Smooth muscle cell (in vitro differentiated cells): ENCODE measurements at regions not wholly inside any gene's neighbourhood (a gene's known extent, or its start where the extent isn't known, plus 50 kb on each side); places are given as distances from the start of the nearest gene placed in this dataset.
A peak's percentile ranks its signal among the peaks of the same experiment; 100 is the strongest.

Experiments used
- DNase-seq: peaks from one replicate; lab custom pipeline; 2025; ENCODE audit not compliant: unreplicated experiment; lab: John Stamatoyannopoulos, UW
- H2AFZ ChIP-seq: fragments of 200-600 bp; sonication (generic); 2 replicates; pipeline ENCODE4 v1.6.0; 2016; ENCODE audit warnings: antibody characterized with exemption, low read depth, mild to moderate bottlenecking
- H3F3A ChIP-seq: fragments of 200-600 bp; sonication (generic); 2 replicates; pipeline ENCODE4 v1.6.0; 2017; ENCODE audit warnings: antibody characterized with exemption, low read depth
- H3K27ac ChIP-seq: fragments of 200-600 bp; sonication (generic); 2 replicates; pipeline ENCODE4 v1.5.1; 2016; ENCODE audit warnings: low read depth, mild to moderate bottlenecking
- H3K27me3 ChIP-seq: fragments of 200-600 bp; sonication (generic); 2 replicates; pipeline ENCODE4 v1.6.1; 2016; ENCODE audit warnings: low read depth, mild to moderate bottlenecking
- H3K36me3 ChIP-seq: fragments of 200-600 bp; sonication (generic); 2 replicates; pipeline ENCODE4 v1.5.1; 2016; ENCODE audit warnings: low read depth
- H3K4me1 ChIP-seq: fragments of 200-600 bp; sonication (generic); 2 replicates; pipeline ENCODE4 v1.5.1; 2016; ENCODE audit warnings: low read depth
- H3K4me2 ChIP-seq: fragments of 200-600 bp; sonication (generic); 2 replicates; pipeline ENCODE4 v1.6.0; 2016; ENCODE audit warnings: mild to moderate bottlenecking
- H3K4me3 ChIP-seq: fragments of 200-600 bp; sonication (generic); 2 replicates; pipeline ENCODE4 v1.5.1; 2016; ENCODE audit warnings: mild to moderate bottlenecking
- H3K79me2 ChIP-seq: fragments of 200-600 bp; sonication (generic); 2 replicates; pipeline ENCODE4 v1.6.0; 2016; ENCODE audit warnings: low read depth, mild to moderate bottlenecking
- H3K9ac ChIP-seq: fragments of 200-600 bp; sonication (generic); 2 replicates; pipeline ENCODE4 v1.6.0; 2016; ENCODE audit warnings: low read depth
- H3K9me3 ChIP-seq: fragments of 200-600 bp; sonication (generic); replicated peaks from 2 replicates; pipeline ENCODE4 v1.5.1; 2016; ENCODE audit warnings: low read depth
- H4K20me1 ChIP-seq: fragments of 200-600 bp; sonication (generic); 2 replicates; pipeline ENCODE4 v1.6.0; 2016; ENCODE audit warnings: low read depth
- CTCF ChIP-seq: fragments of 200-600 bp; sonication (generic); IDR thresholded peaks from 2 replicates; pipeline ENCODE4 v1.5.1; 2017; ENCODE audit warnings: borderline replicate concordance, mild to moderate bottlenecking, antibody characterized with exemption; ENCODE audit not compliant: insufficient read depth, poor library complexity, severe bottlenecking
- WGBS: methylation state at CpG from one replicate; pipeline ENCODE4 v1.1.7; 2016; ENCODE audit warnings: low lambda C conversion rate; 5-methylcytosine and 5-hydroxymethylcytosine counted together

GRCh38 chr11:15852179-15852578 lies 504.2 kb downstream of the SOX6 start:
- Histone ChIP-seq H3K36me3 (no peaks in the 10 kb centered on the region), H3K27ac (no peak overlapping the region), H3K4me2 (no peak overlapping the region), H3K4me1 (peaks cover 24% of the 10 kb centered on the region), H3F3A (peaks cover 5% of the 10 kb centered on the region), H4K20me1 (no peaks in the 10 kb centered on the region), H3K4me3 (no peak overlapping the region), H2AFZ (no peak overlapping the region), H3K27me3 (no peaks in the 10 kb centered on the region), H3K9ac (no peak overlapping the region), H3K79me2 (no peaks in the 10 kb centered on the region), H3K9me3 (no peaks in the 10 kb centered on the region)
- TF ChIP-seq CTCF: peak; percentile 45
- DNase-seq: no peak
- 58% methylated on average over 3 of the region's 3 CpGs for WGBS

GRCh38 chr11:15854245-15854644 lies 502.1 kb downstream of the SOX6 start:
- no peaks in the 10 kb centered on the region for H3K9me3 ChIP-seq
- no peak for DNase-seq
- no peaks in the 10 kb centered on the region for H3K36me3 ChIP-seq

GRCh38 chr11:15858881-15859280 lies 497.5 kb downstream of the SOX6 start:
- H3K27me3 ChIP-seq: no peaks in the 10 kb centered on the region
- H2AFZ ChIP-seq: no peak overlapping the region
- no peaks in the 10 kb centered on the region for H4K20me1 ChIP-seq
- H3K4me3 ChIP-seq: no peak overlapping the region
- WGBS: 88% methylated on average over 3 of the region's 3 CpGs
- no peak for DNase-seq
- H3K4me2 ChIP-seq: no peak overlapping the region
- no peak overlapping the region for H3K9ac ChIP-seq
- H3K27ac ChIP-seq: no peak overlapping the region
- peaks cover 4% of the 10 kb centered on the region for H3K4me1 ChIP-seq
- H3K79me2 ChIP-seq: no peaks in the 10 kb centered on the region
- H3F3A ChIP-seq: no peaks in the 10 kb centered on the region
- no peaks in the 10 kb centered on the region for H3K36me3 ChIP-seq
- no peak for TF ChIP-seq CTCF
- H3K9me3 ChIP-seq: no peaks in the 10 kb centered on the region

More at GRCh38 chr11:15854245-15854644, 502.1 kb downstream of the SOX6 start:
- H3K9ac ChIP-seq: no peak overlapping the region
- H3K79me2 ChIP-seq: no peaks in the 10 kb centered on the region
- no peak overlapping the region for H3K27ac ChIP-seq
- H4K20me1 ChIP-seq: no peaks in the 10 kb centered on the region
- H3F3A ChIP-seq: no peaks in the 10 kb centered on the region
- no peak overlapping the region for H2AFZ ChIP-seq
- peaks cover 19% of the 10 kb centered on the region for H3K4me1 ChIP-seq
- no peak for TF ChIP-seq CTCF
- no peak overlapping the region for H3K4me3 ChIP-seq
- H3K4me2 ChIP-seq: no peak overlapping the region
- no peaks in the 10 kb centered on the region for H3K27me3 ChIP-seq

GRCh38 chr11:15859411-15859810 lies 496.9 kb downstream of the SOX6 start:
- 97% methylated on average over 3 of the region's 3 CpGs for WGBS
- no peak for TF ChIP-seq CTCF
- Histone ChIP-seq H2AFZ (no peak overlapping the region), H4K20me1 (no peaks in the 10 kb centered on the region), H3K4me1 (peaks cover 5% of the 10 kb centered on the region), H3K4me3 (no peak overlapping the region), H3K9me3 (no peaks in the 10 kb centered on the region), H3K79me2 (no peaks in the 10 kb centered on the region), H3F3A (no peaks in the 10 kb centered on the region), H3K27me3 (no peaks in the 10 kb centered on the region), H3K36me3 (no peaks in the 10 kb centered on the region), H3K4me2 (no peak overlapping the region), H3K9ac (no peak overlapping the region), H3K27ac (no peak overlapping the region)
- no peak for DNase-seq
